SK-MEL-5 (cell line): ENCODE measurements at regions not wholly inside any gene's neighbourhood (a gene's known extent, or its start where the extent isn't known, plus 50 kb on each side); places are given as distances from the start of the nearest gene placed in this dataset.
"Not testable (repeated sequence)": the region's sequence is repeated elsewhere in the genome, so short reads cannot be mapped to it uniquely, and the experiment has no call there.

Source experiments
- DNase-seq: peaks from one replicate; pipeline ENCODE4 v3.0.0-alpha.2; 2016; ENCODE audit warnings: low read depth, low spot score
- in situ Hi-C: cut with HindIII; loops from 2 replicates; pipeline ENCODE4 v1.10.0; 2016; ENCODE audit warnings: low sequenced_read_pairs, high pct_unique_total_duplicates, low pct_unique_long_range_greater_than_20kb

- in situ Hi-C loops = no loop called here
- DNase-seq = no peak
Observed at GRCh38 chr4:81722290-81722851, 250.7 kb upstream of the RASGEF1B start.

DNA sequence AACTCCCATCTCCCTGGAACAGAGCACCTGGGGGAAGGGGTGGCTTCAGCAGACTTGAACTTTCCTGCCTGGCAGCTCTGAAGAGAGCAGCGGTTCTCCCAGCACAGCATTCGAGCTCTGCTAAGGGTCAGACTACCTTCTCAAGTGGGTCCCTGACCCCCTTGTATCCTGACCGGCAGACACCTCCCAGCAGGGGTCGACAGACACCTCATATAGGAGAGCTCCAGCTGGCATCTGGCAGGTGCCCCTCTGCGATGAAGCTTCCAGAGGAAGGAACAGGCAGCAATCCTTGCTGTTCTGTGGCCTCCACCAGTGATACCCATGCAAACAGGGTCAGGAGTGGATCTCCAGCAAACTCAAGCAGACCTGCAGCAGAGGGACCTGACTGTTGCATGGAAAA is 244.1 kb upstream of the RASGEF1B start:
- in situ Hi-C loops = no loop called here
- DNase-seq = no peak

- in situ Hi-C loops, DNase-seq: not testable (repeated sequence)
Observed at GRCh38 chr4:81715357-81715756, 243.7 kb upstream of the RASGEF1B start.

DNA sequence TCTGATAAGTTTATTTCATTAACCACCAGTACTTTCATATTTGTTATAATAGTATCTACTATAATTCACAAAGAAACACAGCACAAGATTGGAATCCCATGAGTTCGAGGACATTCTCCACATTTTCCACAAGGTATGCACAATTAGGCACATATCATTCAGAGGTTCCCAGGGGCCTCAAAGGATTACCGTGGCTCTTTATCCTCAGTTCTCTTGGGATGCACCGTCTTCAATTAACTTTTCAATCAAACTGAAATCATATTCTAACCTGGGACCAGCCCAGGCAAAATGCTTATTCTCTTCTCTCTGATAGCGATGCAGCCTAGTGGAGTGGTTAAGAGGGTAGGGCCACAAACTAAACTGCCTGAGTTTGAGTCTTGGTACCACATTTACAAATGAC is 242.6 kb upstream of the RASGEF1B start:
- in situ Hi-C loops = no loop called here
- DNase-seq = no peak

- no peak for DNase-seq
- in situ Hi-C loops = no loop called here
Observed at GRCh38 chr4:81712714-81713113, 241.0 kb upstream of the RASGEF1B start.

DNA sequence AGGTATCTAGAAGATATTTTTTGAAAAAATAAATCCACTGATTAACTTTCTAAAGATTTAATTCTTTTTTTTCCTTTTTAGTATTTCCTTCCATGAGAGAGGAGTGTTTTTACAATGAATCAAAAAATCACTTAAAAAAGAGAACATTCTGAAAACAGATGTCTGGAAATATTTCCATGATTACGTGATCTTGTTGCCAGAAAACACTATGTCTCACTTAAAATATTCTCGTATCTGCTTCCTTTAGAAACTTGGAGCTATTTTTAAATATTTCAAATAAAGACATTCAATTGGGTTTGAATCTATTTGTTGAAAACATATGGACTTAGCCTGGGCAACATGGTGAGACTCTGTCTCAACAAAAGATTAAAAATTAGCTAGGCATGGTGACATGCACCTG is 232.8 kb upstream of the RASGEF1B start:
- DNase-seq = no peak
- in situ Hi-C loops = no loop called here

DNA sequence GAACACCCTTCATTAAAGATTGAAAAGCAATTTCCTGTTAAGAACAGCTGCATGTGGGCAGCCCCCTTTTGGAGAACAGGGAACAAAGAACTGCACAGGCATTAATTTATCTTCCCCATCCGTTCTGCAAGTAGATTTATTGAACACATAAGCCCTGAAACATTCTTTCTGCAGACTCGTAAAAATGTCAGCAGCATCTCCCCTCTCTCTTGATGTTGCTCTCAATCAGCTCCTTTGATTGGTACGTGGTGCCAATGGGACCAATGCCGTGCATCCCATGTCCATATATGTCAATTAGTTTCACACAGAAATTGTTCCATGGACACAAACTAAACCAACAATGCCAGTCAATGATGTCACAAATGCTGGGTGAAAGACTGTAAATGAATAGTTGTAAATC is 228.5 kb upstream of the RASGEF1B start:
- DNase-seq = no peak

GRCh38 chr4:81698538-81699296 is 227.0 kb upstream of the RASGEF1B start:
- no peak for DNase-seq

More for the DNA sequence above, 228.5 kb upstream of the RASGEF1B start:
- in situ Hi-C loops = no loop called here

DNA sequence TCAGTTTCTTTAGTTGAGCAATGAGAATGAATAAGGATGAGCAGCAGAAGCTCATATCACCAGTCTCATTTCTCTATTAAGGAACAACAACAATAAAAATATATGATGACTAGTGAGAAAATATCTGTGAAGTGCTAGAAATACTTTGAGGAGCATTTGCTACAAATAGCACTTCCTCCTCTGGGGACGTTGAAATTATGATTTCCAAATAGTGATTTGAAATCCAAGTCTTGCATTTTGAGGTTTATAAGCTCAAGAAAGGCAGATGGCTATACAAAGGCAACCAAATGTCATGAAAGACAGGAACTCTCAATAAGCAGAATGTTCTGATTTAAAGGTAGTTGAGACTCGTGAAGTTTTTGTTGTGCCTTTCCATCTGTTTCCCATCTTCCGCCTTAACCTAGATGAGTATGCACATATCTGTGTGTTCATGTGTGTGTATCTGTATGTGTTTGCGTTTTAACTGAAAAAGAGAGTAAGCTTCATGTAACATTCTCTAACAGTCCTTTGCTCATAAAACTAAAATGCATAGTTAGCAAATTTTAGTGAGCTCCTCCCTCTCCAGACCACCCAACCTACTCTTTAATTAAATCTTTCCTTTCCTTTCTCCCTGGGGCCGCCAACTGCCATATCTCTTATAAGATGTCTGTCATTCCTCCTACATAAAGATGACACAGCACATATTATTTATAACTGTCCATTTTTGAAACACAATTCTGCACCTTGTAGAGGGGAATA is 222.6 kb upstream of the RASGEF1B start:
- no peak for DNase-seq
- in situ Hi-C loops = no loop called here

More at GRCh38 chr4:81698538-81699296, 227.0 kb upstream of the RASGEF1B start:
- in situ Hi-C loops = no loop called here

DNA sequence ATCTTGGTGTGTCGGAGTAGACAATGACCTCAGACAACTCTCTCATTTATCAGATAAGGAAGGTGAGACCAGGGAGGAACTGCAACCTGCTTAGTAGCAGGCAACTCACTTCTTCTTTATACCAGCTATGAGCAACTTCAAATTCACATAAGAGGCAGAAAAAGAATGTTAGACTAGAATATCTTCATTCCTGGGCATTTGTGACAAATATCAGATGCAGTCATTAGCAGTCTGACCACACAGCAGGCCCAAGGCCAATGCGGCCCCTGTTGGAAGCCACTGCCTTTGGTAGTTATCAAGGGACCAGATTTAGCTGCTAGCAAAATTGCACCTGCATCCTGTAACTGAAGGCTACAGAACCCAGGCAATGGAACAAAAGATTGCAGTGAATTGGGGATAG is 219.2 kb upstream of the RASGEF1B start:
- DNase-seq = no peak
- in situ Hi-C loops = no loop called here

DNA sequence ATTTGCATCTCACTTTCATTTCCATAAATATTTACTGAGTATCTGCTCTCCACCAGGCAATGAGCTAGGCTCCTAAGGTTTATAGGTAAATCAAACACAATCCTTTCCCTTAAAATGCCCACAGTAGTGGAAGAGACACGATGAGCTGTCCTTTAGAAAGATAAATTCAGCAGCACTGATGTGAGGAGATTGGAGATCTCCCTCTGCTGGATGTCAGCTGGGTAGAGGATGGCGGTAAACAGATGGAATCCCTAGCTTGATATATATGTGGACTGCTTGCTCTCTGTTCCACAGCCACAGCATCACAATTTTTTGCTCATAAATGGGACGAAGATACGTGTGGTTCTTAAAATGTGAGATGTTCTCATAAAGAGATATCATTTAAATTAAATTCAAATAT is 216.4 kb upstream of the RASGEF1B start:
- in situ Hi-C loops = no loop called here
- peak; percentile 16 for DNase-seq

- no peak for DNase-seq
- in situ Hi-C loops = no loop called here
Observed at GRCh38 chr4:81687471-81687870, 215.8 kb upstream of the RASGEF1B start.

DNA sequence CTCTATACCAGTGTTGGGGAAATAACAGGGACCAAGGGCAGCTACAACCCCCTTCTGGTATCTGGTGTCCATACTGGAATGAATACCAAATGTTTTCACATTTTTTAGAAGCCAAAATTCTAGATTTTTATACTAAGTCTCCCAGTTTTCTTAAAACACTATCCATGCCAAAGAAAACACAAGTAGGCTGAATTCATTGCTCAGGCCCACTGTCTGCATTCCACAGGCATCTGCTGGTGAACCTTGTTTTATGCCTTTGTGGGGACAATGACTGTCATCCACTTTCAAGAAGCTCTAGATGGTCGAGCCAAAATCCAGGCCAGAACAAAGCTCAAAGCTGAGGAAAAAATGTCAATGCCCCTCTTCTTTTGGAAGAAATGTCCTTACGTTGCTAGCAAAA is 213.4 kb upstream of the RASGEF1B start:
- DNase-seq = no peak
- in situ Hi-C loops = no loop called here

DNA sequence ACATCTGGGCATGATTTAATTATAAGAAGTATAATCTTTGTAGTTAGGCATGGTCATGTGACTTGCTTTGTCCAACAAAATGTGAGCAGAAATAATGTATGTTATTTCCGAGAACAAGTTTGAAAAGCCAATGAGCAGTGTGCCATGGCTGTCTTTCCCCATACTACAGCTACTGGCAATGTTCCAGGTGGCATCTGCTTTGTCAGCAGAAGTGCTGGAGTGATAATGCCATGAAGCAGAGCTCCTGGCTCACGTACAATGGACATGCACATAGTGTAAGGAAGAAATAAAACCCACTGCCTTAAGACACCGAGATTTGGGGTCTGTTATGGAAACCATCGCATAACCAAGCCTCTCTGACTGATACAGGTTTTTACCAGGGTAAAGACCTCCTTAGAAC is 212.6 kb upstream of the RASGEF1B start:
- in situ Hi-C loops = no loop called here
- no peak for DNase-seq

DNA sequence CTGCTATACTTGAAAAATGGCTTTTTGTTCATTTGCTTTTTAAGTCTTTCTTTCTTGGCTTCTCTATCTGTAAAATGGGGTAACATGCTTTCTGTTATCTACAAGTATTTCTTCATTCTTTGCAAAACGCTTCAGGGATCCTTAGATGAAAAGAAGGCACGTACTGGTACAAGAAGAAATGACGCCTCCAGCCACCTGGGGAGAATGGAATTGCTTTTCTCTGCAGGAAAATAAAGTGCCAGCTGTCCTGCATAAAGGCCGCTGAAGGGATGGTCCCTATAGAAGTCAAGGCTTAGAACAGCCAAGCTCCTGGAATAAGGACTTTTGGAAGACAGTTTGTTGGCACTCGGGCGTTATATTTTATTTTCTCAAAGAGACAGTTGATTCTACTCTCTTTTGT is 210.8 kb upstream of the RASGEF1B start:
- no peak for DNase-seq
- in situ Hi-C loops = no loop called here

DNA sequence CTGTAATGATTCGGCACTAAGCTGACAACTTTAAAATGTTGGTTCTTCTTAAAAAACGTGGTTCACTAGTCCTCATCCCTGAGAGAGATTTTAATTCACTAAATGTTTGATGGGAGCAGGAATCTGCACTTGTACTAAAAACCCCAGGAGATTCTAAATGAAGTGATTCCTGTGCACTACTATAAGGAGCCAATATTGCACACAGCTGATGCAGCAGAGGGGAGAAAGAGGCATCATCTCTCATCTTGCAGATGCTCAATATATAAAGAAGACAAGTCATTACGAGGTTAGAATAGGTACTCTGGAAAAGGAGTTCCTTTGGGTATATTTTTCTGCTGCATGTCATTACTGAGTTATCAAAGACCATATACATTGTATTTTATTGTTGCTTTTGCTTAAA is 207.6 kb upstream of the RASGEF1B start:
- in situ Hi-C loops = no loop called here
- DNase-seq = no peak

DNA sequence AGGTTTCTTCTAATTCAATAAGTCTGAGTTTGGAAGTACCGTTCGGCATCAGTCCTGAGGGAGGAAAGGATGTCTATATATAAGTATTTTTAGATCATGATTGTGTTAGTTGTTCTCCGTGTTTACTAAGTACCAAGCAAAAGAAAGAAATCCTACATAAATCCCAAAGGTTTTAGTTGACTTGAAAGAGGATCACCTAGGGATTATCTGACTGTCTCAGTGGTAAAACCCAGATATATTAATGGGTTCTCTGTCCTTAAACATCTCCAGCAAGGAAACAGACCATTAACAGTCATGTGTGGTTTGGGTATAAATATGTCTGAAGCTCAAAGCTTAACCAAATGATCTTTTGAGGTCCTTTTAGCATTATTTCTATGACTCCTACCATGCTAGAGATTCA is 207.1 kb upstream of the RASGEF1B start:
- in situ Hi-C loops = no loop called here
- no peak for DNase-seq

- in situ Hi-C loops = no loop called here
Observed at GRCh38 chr4:81676537-81676936, 204.8 kb upstream of the RASGEF1B start.

More at GRCh38 chr4:81676537-81676936, 204.8 kb upstream of the RASGEF1B start:
- DNase-seq = no peak
